Stomach (tissue), 4 donors: ENCODE measurements at regions not wholly inside any gene's neighbourhood (a gene's known extent, or its start where the extent isn't known, plus 50 kb on each side); places are given as distances from the start of the nearest gene placed in this dataset.

Experiments used
- CTCF ChIP-seq, 7 experiments: fragments of 450-650 bp in 4 of 7; fragments of 200-600 bp in 3 of 7; sonication (generic) in 3 of 7; IDR thresholded peaks; one replicate each; pipeline ENCODE4 v1.5.1; 2016 to 2019; ENCODE audit warnings: antibody characterized with exemption in 7 of 7, control low read depth in 2 of 7, mild to moderate bottlenecking in 1 of 7
- EP300 ChIP-seq: sonication (generic); formaldehyde crosslinking; IDR thresholded peaks from one replicate; pipeline ENCODE4 v1.6.1; 2017; ENCODE audit warnings: antibody characterized with exemption
- POLR2A ChIP-seq, 4 donors: fragments of 450-650 bp; IDR thresholded peaks; one replicate each; pipeline ENCODE4 v1.6.1; 2016; ENCODE audit warnings: antibody characterized with exemption in 4 of 4, control low read depth in 2 of 4, mild to moderate bottlenecking in 1 of 4, moderate library complexity in 1 of 4
- POLR2AphosphoS5 ChIP-seq, 3 donors: sonication (generic); formaldehyde crosslinking; IDR thresholded peaks; one replicate each; pipeline ENCODE4 v1.6.1; 2016; ENCODE audit warnings: antibody characterized with exemption in 3 of 3

GRCh38 chr12:131533139-131533538 is 177.8 kb upstream of the SFSWAP start:
- TF ChIP-seq POLR2A (IDR thresholded peaks at IDR 0.05) (no peak), CTCF (IDR thresholded peaks at IDR 0.05) (no peak), POLR2AphosphoS5 (IDR thresholded peaks at IDR 0.05) (no peak), EP300 (no peak)
